Gastroesophageal sphincter (tissue), 3 donors: ENCODE measurements at regions not wholly inside any gene's neighbourhood (a gene's known extent, or its start where the extent isn't known, plus 50 kb on each side); places are given as distances from the start of the nearest gene placed in this dataset.

ENCODE experiments used
- CTCF ChIP-seq, 4 experiments: fragments of 200-600 bp in 2 of 4; fragments of 450-650 bp in 2 of 4; sonication (generic) in 1 of 4; IDR thresholded peaks; one replicate each; pipeline ENCODE4 v1.5.1; 2017 to 2019; ENCODE audit warnings: antibody characterized with exemption in 4 of 4, mild to moderate bottlenecking in 2 of 4, moderate library complexity in 2 of 4
- POLR2A ChIP-seq, 2 donors: fragments of 450-650 bp; IDR thresholded peaks; one replicate each; pipeline ENCODE4 v1.6.1; 2017; ENCODE audit warnings: antibody characterized with exemption in 2 of 2, mild to moderate bottlenecking in 2 of 2, moderate library complexity in 1 of 2
- POLR2AphosphoS5 ChIP-seq: sonication (generic); formaldehyde crosslinking; IDR thresholded peaks from one replicate; pipeline ENCODE4 v1.6.1; 2017; ENCODE audit warnings: antibody characterized with exemption

GRCh38 chr11:127825183-127825582, 762.2 kb downstream of the ETS1 start:
- TF ChIP-seq POLR2A (IDR thresholded peaks at IDR 0.05) = no peak
- no peak for TF ChIP-seq CTCF (IDR thresholded peaks at IDR 0.05)
- TF ChIP-seq POLR2AphosphoS5 = no peak
